Mesenchymal stem cell (in vitro differentiated cells and primary cell): ENCODE measurements at regions not wholly inside any gene's neighbourhood (a gene's known extent, or its start where the extent isn't known, plus 50 kb on each side); places are given as distances from the start of the nearest gene placed in this dataset.

Experiments used
- DNase-seq: peaks from one replicate; pipeline ENCODE4 v3.0.0-alpha.2; 2013
- H2AFZ ChIP-seq: one replicate; pipeline ENCODE4 v1.6.1; 2013; ENCODE audit warnings: low read depth, mild to moderate bottlenecking, control low read depth, inconsistent platforms, low read length, moderate library complexity
- H2AK5ac ChIP-seq: 2 replicates; pipeline ENCODE4 v1.6.1; 2013; ENCODE audit warnings: low read length, moderate library complexity, mild to moderate bottlenecking, inconsistent platforms; ENCODE audit not compliant: severe bottlenecking
- H2BK120ac ChIP-seq: one replicate; pipeline ENCODE4 v1.6.1; 2013; ENCODE audit warnings: low read depth, mild to moderate bottlenecking, inconsistent platforms, low read length, moderate library complexity
- H2BK12ac ChIP-seq, 2 experiments: one replicate each; pipeline ENCODE4 v1.6.1; 2013; ENCODE audit warnings: inconsistent platforms in 2 of 2, low read length in 2 of 2, mild to moderate bottlenecking in 2 of 2, moderate library complexity in 2 of 2, control low read depth in 1 of 2
- H2BK15ac ChIP-seq: one replicate; pipeline ENCODE4 v1.6.1; 2013; ENCODE audit warnings: mild to moderate bottlenecking, low read depth, inconsistent platforms; ENCODE audit not compliant: poor library complexity, severe bottlenecking
- H2BK5ac ChIP-seq: 2 replicates; pipeline ENCODE4 v1.6.1; 2013; ENCODE audit warnings: low read depth, mild to moderate bottlenecking, low read length, control low read depth, inconsistent platforms; ENCODE audit not compliant: poor library complexity, severe bottlenecking
- H3K14ac ChIP-seq, 2 experiments: one replicate each; pipeline ENCODE4 v1.6.1; 2013; ENCODE audit warnings: inconsistent platforms in 2 of 2, low read length in 2 of 2, control low read depth in 1 of 2, mild to moderate bottlenecking in 1 of 2, moderate library complexity in 1 of 2
- H3K18ac ChIP-seq, 2 experiments: one replicate each; pipeline ENCODE4 v1.6.1; 2013; ENCODE audit warnings: inconsistent platforms in 2 of 2, low read length in 2 of 2, control low read depth in 1 of 2, low read depth in 1 of 2, mild to moderate bottlenecking in 1 of 2
- H3K23ac ChIP-seq, 2 experiments: one replicate each; pipeline ENCODE4 v1.6.1; 2013; ENCODE audit warnings: inconsistent platforms in 2 of 2, low read length in 2 of 2, mild to moderate bottlenecking in 2 of 2, moderate library complexity in 2 of 2, control low read depth in 1 of 2
- H3K27ac ChIP-seq: 2 replicates; pipeline ENCODE4 v1.5.1; 2013; ENCODE audit warnings: mild to moderate bottlenecking, moderate library complexity, low read length, control low read depth, inconsistent platforms; ENCODE audit not compliant: poor library complexity, severe bottlenecking
- H3K27me3 ChIP-seq, 2 experiments: 2 replicates each; pipeline versions ENCODE4 v1.6.1 to v1.7.0; 2013; ENCODE audit warnings: low read length in 2 of 2, mild to moderate bottlenecking in 2 of 2, moderate library complexity in 2 of 2, control low read depth in 1 of 2, inconsistent platforms in 1 of 2; ENCODE audit not compliant: control insufficient read depth in 1 of 2, insufficient read depth in 1 of 2
- H3K36me3 ChIP-seq, 2 experiments: 2 replicates each; pipeline versions ENCODE4 v1.6.1 to v1.7.0; 2013; ENCODE audit warnings: low read length in 2 of 2, control low read depth in 1 of 2, inconsistent platforms in 1 of 2, low read depth in 1 of 2, mild to moderate bottlenecking in 1 of 2; ENCODE audit not compliant: insufficient read depth in 2 of 2, control insufficient read depth in 1 of 2
- H3K4ac ChIP-seq, 2 experiments: one replicate each; pipeline ENCODE4 v1.6.1; 2013; ENCODE audit warnings: inconsistent platforms in 2 of 2, low read length in 2 of 2, mild to moderate bottlenecking in 2 of 2, moderate library complexity in 2 of 2, control low read depth in 1 of 2, low read depth in 1 of 2
- H3K4me1 ChIP-seq: 2 replicates; pipeline ENCODE4 v1.6.1; 2013; ENCODE audit warnings: low read depth, low read length, control low read depth; ENCODE audit not compliant: control insufficient read depth, insufficient read depth
- H3K4me2 ChIP-seq: 2 replicates; pipeline ENCODE4 v1.6.1; 2013; ENCODE audit warnings: low read length, mild to moderate bottlenecking, inconsistent platforms; ENCODE audit not compliant: poor library complexity, severe bottlenecking
- H3K4me3 ChIP-seq, 2 experiments: 2 replicates each; pipeline versions ENCODE4 v1.5.1 to v1.7.0; 2013; ENCODE audit warnings: low read length in 2 of 2, mild to moderate bottlenecking in 2 of 2, control low read depth in 1 of 2, low read depth in 1 of 2; ENCODE audit not compliant: insufficient read depth in 1 of 2
- H3K79me1 ChIP-seq: replicated peaks from 2 replicates; pipeline ENCODE4 v1.6.1; 2013; ENCODE audit warnings: mild to moderate bottlenecking, control low read depth, low read length, inconsistent platforms; ENCODE audit not compliant: poor library complexity, severe bottlenecking
- H3K9ac ChIP-seq: 2 replicates; pipeline ENCODE4 v1.7.0; 2013; ENCODE audit warnings: mild to moderate bottlenecking, low read length, moderate library complexity
- H3K9me3 ChIP-seq: 2 replicates; pipeline ENCODE4 v1.7.0; 2013; ENCODE audit warnings: mild to moderate bottlenecking, low read length; ENCODE audit not compliant: control insufficient read depth
- H4K8ac ChIP-seq: one replicate; pipeline ENCODE4 v1.6.1; 2013; ENCODE audit warnings: inconsistent platforms, mild to moderate bottlenecking, low read length, moderate library complexity
- H4K91ac ChIP-seq: one replicate; pipeline ENCODE4 v1.6.1; 2013; ENCODE audit warnings: mild to moderate bottlenecking, low read length, inconsistent platforms
- WGBS: methylation state at CpG from one replicate; pipeline ENCODE4 v1.1.7; 2013; ENCODE audit warnings: mixed read lengths; 5-methylcytosine and 5-hydroxymethylcytosine counted together

- DNase-seq = no peak
- Histone ChIP-seq H3K9ac (no peak overlapping the region), H2AK5ac (no peak overlapping the region), H3K4ac (no peak overlapping the region), H3K18ac (no peak overlapping the region), H2BK15ac (no peak overlapping the region), H3K79me1 (no peaks in the 10 kb centered on the region), H4K91ac (no peak overlapping the region), H2BK120ac (no peak overlapping the region), H3K23ac (no peak overlapping the region), H2BK5ac (no peak overlapping the region), H3K4me2 (no peak overlapping the region), H3K27ac (no peak overlapping the region), H2BK12ac (no peak overlapping the region), H2AFZ (no peak overlapping the region), H3K14ac (no peak overlapping the region), H3K27me3 (peaks cover 0 to 11% of the 10 kb centered on the region in 2 experiments), H3K4me1 (no peaks in the 10 kb centered on the region), H3K9me3 (no peaks in the 10 kb centered on the region), H3K36me3 (no peaks in the 10 kb centered on the region), H4K8ac (no peak overlapping the region), H3K4me3 (no peak overlapping the region)
- WGBS = 63% methylated on average over 10 of the region's 10 CpGs
Observed at GRCh38 chr14:95814363-95815225, 62.0 kb upstream of the TUNAR start.

DNA sequence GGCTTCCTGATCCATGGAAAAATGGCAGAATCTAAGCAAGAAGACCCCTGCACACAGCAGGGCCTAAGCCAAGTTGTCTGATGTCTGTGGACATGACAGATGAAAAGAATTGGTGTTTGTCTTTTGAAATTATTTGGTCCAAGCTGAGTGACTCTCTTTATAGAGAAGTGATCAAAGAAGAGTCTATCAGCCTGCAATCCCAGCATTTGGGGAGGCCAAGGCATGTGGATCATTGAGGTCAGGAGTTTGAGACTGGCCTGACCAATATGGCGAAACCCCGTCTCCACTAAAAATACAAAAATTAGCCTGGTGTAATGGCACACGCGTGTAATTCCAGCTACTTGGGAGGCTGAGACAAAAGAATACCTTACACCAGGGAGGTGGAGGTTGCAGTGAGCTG is 64.8 kb upstream of the TUNAR start:
- H2AK5ac ChIP-seq = no peak overlapping the region
- H3K14ac ChIP-seq = no peak overlapping the region
- peaks cover 20% of the 10 kb centered on the region for H3K9me3 ChIP-seq
- H3K79me1 ChIP-seq = no peaks in the 10 kb centered on the region
- no peaks in the 10 kb centered on the region for H3K36me3 ChIP-seq
- no peak overlapping the region for H3K4ac ChIP-seq
- no peak overlapping the region for H2AFZ ChIP-seq
- no peak overlapping the region for H3K4me2 ChIP-seq
- no peak overlapping the region for H2BK15ac ChIP-seq
- H3K4me3 ChIP-seq = no peak overlapping the region
- H3K4me1 ChIP-seq = no peaks in the 10 kb centered on the region
- no peak for DNase-seq
- H4K8ac ChIP-seq = no peak overlapping the region
- H4K91ac ChIP-seq = no peak overlapping the region
- H3K27me3 ChIP-seq = peaks cover 0 to 11% of the 10 kb centered on the region in 2 experiments
- H2BK12ac ChIP-seq = no peak overlapping the region
- H3K9ac ChIP-seq = no peak overlapping the region
- H2BK5ac ChIP-seq = no peak overlapping the region
- no peak overlapping the region for H3K23ac ChIP-seq
- no CpG with 5 or more reads among the region's 4 CpGs for WGBS
- H3K18ac ChIP-seq = no peak overlapping the region
- no peak overlapping the region for H2BK120ac ChIP-seq
- no peak overlapping the region for H3K27ac ChIP-seq

GRCh38 chr14:95808371-95808770 is 68.3 kb upstream of the TUNAR start:
- Histone ChIP-seq H2AFZ (no peak overlapping the region), H2BK15ac (no peak overlapping the region), H4K8ac (no peak overlapping the region), H3K79me1 (no peaks in the 10 kb centered on the region), H3K27me3 (no peaks in the 10 kb centered on the region), H3K36me3 (no peaks in the 10 kb centered on the region), H3K9me3 (peaks cover 45% of the 10 kb centered on the region), H2BK5ac (no peak overlapping the region), H3K9ac (no peak overlapping the region), H3K4me1 (no peaks in the 10 kb centered on the region), H2BK120ac (no peak overlapping the region), H3K23ac (no peak overlapping the region), H3K14ac (no peak overlapping the region), H2BK12ac (no peak overlapping the region), H3K18ac (no peak overlapping the region), H3K4me3 (no peak overlapping the region), H4K91ac (no peak overlapping the region), H2AK5ac (no peak overlapping the region), H3K4ac (no peak overlapping the region), H3K27ac (no peak overlapping the region), H3K4me2 (no peak overlapping the region)
- WGBS = 50% methylated on average over 1 of the region's 1 CpG
- no peak for DNase-seq

GRCh38 chr14:95796788-95797187 is 79.8 kb upstream of the TUNAR start:
- Histone ChIP-seq H3K23ac (no peak overlapping the region), H3K14ac (no peak overlapping the region), H2AFZ (no peak overlapping the region), H3K9ac (no peak overlapping the region), H3K36me3 (no peaks in the 10 kb centered on the region), H4K8ac (no peak overlapping the region), H2BK5ac (no peak overlapping the region), H3K9me3 (no peaks in the 10 kb centered on the region), H3K4me1 (no peaks in the 10 kb centered on the region), H2BK15ac (no peak overlapping the region), H2BK120ac (no peak overlapping the region), H2AK5ac (no peak overlapping the region), H3K4ac (no peak overlapping the region), H3K18ac (no peak overlapping the region), H4K91ac (no peak overlapping the region), H3K27me3 (peaks cover 0 to 3% of the 10 kb centered on the region in 2 experiments), H3K4me3 (no peak overlapping the region), H2BK12ac (no peak overlapping the region), H3K79me1 (no peaks in the 10 kb centered on the region), H3K27ac (no peak overlapping the region), H3K4me2 (no peak overlapping the region)
- 77% methylated on average over 5 of the region's 5 CpGs for WGBS
- no peak for DNase-seq
